ENCODE measurements at regions not wholly inside any gene's neighbourhood (a gene's known extent, or its start where the extent isn't known, plus 50 kb on each side); places are given as distances from the start of the nearest gene placed in this dataset.
"Not testable (repeated sequence)": the region's sequence is repeated elsewhere in the genome, so short reads cannot be mapped to it uniquely, and the experiment has no call there.

DNA sequence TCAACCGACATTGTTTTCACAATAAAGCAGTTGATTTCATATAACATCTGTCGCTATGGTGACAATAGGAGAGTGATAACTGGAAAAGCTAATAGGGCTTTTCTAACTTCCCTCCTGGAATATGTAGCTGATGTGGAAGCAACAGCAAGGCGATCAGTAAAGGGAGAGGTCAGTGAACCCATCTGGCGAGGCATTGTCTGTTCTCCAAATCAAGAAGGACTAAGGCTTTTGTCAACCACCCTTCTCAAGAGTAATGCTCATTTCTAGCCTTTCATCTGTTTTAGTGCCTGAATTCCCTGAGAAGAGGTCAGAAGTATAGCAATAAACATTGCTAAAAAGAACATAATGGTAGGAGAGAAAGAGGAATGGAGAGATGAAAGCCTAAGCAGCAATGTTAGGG is 201.3 kb downstream of the AKAP7 start:
- DNase-seq: no peak

DNA sequence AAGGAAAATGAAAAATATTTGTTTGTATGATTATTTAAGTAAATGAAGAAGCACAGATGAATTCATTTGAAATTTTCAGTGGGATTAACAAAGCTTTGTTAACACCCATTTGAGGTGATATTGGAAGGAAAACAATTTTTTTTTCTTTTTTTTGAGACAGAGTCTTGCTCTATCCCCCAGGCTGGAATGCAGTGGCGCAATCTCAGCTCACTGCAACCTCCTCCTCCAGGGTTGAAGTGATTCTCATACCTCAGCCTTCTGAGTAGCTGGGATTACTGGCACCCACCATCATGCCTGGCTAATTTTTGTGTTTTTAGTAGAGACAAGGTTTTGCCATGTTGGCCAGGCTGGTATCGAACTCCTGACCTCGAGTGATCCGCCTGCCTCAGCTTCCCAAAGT is 211.6 kb downstream of the AKAP7 start:
- not testable (repeated sequence) for DNase-seq

DNA sequence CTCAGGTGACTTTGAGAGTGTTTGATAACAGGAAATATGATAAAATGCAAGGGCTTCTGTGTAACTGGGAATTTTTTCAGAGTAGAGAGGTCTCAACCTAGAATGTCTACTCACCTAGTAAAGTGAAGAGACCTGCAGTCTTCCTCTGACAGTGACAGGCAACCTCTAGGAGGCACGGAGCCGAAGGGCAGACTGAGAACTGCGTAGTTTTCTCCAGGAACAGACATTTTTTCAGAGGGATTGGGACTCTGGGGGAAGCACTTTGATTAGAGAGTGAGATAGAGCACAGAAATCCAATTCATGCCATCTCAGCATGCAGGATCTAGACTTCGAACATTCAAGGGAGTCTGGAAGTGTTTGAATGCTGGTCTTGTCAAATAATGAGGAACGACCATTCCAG is 213.3 kb downstream of the AKAP7 start:
- no peak for DNase-seq

DNA sequence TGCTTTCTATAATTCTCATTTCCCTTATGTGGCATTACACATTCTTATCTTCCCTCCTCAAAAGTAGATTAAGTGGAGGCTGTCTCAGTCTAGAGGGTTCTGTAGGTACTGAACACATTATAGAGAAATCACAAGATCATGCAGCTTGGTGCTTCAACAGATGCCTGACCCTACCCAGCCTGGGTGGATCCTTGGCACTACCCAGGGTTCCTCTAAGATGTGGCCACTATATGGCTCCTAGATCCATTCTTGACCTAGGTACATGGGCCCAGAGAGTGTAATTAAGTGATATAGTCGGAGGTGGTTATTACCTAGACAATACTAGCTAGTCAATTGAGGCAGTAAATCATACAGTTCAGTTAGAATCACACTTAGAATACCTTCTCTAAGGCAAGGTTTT is 213.9 kb downstream of the AKAP7 start:
- no peak for DNase-seq

DNA sequence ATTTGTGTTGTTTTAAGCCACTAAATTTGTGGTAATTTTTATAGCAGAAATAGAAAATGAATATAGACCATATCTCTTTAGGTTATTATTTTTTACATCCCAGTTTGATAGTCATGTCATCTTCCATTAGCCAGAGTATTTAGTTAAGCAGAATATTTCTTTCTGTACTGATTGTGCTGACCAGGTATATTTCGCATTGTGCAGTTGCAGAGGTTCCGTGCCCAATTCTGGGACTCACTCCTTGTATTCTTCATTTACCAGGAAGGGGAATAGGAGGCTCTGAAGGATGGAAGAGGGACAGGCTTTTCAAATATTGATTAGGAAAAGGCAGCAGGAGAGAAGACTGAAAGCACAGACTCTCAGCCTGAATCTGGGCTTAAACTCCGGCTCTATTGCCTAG is 217.8 kb downstream of the AKAP7 start:
- DNase-seq: no peak

DNA sequence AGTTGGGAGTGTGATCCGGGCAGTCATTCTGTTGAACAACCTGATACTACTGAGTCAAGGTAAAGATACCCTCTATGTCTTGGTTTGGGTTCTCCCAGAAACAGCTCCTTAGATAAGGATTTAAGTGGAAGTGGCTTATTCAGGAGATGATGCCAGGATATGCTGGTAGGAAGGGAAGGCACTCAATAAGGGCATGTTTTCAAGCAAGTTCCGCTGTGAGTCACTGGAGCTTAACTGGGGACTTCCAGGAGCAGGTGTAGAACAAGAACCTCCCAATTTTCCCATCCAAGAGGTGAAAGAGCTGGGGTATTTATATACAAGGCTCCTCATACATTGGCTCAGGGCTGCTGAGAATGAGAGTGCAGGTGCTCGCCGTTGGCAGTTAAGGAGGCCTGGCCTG is 218.6 kb downstream of the AKAP7 start:
- no peak for DNase-seq

DNA sequence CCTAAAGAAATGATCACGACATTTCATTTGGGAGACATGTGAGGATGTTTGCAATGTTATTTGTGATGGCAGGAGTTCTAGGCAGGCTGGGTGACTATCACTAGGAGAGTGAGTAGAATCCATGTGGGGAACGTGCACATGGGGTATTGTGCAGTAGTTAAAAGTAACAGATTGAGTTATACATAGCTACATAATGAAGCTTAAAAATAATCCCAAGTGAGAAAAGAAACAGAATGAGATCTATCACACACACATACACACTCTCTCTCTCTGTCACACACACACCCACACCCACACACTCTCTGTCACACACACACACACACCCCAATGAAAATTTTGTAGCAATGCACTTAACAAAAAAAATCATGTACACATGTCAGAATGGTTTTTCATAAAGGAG is 218.7 kb upstream of the ARG1 start:
- DNase-seq: no peak

DNA sequence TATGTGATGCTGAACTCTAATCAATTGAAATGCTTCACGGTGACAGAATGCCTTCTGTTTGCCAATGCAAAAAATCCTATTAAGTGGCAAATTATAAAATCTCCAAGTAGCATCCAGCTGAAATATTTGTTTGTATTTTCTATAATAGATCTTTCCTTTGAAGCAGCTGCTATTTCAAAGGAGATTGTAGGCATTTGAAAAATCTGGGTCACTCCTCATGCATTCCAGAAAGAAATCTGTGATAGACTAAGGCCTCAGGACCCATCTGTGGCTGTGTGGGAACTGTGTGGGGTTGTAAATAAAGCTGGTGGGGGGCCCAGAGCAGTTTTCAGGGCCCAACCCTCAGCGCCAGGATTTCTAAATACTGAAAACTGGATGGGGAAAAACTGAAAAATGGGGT is 216.9 kb upstream of the ARG1 start:
- no peak for DNase-seq

DNA sequence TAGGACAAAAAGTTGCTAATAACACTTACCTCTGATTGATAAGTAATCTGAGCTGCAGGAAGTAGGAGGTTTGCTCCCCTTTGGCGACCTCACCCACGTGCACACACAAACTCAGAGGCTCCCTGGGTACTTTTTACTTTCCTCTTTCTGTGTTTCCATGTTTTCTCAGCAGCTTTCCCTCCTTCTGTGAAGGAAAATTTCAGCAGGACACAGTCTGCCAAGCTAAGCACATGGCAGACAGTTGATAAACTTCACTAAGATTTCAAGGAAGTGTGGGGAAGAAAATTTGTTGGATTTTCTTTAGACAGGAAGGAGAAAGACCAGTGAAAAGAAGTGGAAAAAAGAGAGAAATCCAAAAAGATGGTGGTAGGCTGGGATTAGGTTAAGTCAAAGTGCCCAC is 215.5 kb upstream of the ARG1 start:
- no peak for DNase-seq

DNA sequence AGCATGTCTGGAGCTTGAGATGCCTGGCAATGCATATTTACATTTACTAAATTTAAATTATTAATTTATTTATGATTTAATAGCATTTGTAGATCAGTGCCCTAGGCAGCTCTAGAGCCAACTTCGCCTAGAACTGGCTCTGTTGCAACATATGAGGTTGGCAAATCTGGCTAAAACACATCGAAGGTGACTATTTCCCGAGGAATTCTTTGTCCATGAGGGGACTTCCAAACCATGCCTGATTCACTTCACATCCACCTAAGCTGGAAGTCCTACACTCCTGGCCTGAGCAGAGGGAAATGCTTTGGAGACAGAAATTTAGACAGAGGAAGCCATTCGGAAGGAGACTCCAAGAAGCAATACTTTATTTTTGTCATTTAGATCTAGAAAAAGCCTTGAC is 211.0 kb upstream of the ARG1 start:
- no peak for DNase-seq

DNA sequence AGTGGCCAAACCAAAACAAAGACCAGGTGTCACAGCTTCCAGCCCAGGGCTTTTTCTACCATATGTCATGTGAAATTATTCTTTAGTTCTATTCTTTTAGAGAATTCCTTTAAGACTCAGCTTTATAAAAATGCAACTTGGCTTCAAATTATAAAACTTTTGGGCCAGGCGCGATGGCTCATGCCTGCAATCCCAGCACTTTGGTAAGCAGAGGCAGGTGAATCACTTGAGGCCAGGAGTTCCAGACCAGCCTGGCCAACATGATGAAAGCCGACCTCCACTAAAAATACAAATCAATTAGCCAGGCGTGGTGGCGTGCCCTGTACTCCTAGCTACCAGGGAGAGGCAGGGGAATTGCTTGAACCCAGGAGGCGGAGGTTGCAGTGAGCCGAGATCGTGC is 210.3 kb upstream of the ARG1 start:
- no peak for DNase-seq

DNA sequence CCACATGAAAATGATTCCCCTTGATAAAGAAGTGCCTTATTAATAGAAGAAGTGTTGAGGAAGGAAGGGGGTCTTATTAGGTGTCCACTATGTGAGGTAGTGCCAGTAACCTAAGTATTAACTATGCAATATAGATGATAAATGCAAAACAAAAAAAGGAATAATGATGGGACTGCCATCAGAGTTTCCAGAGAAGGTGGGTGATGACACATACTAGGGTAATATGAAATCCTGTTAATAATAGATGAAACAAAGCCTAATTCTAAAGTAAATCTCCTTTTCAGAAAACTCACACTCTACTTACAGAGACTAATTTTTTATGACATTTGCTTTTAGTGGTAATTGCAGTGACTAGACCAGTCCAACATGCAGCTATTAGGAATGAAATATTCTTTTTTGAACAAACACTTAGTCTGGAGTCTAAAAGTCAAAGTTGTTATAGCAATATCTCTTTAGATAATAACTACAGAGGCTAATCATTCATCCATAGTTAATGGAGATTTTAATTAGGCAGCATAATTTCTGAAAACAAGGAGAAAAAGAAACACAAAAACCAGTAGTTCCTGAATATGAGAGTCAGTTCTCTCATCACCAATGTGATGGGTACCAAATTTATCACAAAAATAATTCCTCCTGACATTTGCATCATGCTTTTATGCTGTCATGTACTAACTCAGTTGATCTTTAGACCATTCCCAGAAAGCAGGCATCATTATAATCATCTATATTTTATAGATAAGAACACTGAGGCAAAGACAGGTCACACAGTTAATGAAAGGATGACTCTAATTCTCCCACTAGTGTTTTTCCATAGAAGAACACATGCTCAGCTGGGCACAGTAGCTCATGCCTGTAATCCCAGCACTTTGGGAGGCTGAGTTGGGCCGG is 208.8 kb upstream of the ARG1 start:
- DNase-seq: no peak

DNA sequence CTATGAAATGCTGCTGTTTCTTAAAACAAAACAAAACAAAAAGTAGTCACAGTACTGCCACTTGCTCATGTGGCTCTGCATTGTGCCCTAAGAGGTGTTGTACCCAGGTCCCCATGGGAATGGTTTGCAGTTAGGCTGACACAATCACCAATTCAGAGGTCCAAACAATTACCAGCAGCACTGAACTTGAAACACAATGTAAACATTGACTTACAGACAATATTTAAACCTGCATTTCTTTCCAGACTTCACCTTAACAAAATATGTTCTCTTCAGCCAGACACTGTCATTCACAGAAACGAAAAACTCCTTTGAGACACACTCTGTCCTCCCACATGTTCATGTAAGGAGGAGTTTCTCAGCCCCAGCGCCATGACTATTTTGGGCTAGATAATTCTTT is 206.8 kb upstream of the ARG1 start:
- DNase-seq: no peak

DNA sequence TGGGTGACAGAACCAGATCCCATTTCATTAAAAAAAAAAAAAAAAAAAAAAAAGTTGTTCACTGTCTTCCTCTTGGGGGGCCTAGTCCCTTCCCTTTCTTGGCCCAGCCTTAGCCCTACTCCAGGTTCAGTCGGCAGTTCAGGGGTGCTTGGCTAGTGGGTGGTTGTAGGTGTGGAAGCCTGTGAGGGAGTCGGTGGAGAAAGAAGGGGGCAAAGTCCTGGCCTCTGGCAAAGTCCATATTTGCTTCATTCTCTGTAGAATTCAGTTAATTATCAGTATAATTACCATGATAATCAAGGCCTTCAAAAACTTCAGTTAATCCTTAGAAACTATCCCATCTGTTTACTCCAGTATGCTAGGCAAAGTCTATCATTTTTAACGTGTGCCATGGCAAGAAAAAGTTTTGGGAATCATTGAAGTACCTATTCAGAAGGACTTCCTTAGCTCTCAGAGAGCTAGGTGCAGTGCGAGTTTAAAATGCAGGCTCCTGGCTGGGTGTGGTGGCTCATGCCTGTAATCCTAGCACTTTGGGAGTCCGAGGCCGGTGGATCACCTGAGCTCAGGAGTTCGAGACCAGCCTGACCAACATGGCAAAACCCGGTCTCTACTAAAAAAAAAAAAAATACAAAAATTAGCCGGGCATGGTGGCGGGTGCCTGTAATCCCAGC is 205.7 kb upstream of the ARG1 start:
- no peak for DNase-seq

DNA sequence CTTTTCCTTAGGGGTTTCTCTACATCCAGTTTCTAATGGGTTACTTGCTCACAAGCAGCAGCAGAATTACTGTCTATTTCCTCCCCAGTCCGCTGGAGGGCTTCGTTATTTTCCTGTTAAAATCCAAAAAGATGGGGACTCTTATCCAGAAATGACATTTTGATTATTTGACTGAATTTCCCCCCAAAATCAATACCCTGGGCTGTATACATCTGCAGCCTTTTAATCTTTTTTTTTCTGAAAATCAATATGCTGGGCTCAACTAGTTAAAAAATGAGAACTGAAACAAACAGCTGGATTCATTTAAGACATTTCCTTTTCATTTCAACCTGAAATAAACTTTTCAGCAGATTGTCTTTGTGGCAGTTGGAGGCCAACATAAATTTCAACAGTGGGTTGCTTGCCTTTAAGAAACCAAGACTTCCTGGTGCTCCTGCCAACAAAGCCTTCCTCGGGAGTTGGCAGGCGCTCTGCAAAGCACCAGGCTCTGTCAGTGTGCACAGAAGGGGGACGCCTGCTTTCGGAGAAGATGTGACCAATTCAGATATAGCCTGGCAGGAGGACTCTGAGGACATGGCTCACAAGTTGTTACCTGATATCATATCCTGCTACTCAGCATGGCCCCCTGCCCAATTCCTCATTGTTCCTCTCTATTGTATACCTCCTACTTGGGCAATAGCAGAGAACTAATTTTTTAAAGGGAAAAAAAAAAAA is 204.7 kb upstream of the ARG1 start:
- no peak for DNase-seq

DNA sequence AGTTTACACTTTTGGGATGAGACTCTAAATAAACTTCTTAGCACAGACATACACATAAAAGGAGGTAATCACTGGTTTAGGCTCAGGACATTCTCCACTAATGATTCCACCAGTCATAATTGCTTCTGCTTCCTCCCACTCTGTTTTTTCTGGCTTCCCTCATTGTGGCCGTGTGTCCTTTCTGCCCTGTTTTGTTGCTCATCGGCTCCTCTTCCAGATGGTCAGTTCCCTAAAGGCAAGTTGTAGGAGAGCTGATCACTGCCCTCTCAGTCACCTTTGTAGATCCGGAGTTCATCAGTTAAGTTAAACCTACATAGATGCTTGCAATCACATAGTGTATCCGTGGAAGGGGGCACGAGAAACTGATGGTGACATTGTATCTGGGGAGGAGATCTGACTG is 200.5 kb upstream of the ARG1 start:
- no peak for DNase-seq

DNA sequence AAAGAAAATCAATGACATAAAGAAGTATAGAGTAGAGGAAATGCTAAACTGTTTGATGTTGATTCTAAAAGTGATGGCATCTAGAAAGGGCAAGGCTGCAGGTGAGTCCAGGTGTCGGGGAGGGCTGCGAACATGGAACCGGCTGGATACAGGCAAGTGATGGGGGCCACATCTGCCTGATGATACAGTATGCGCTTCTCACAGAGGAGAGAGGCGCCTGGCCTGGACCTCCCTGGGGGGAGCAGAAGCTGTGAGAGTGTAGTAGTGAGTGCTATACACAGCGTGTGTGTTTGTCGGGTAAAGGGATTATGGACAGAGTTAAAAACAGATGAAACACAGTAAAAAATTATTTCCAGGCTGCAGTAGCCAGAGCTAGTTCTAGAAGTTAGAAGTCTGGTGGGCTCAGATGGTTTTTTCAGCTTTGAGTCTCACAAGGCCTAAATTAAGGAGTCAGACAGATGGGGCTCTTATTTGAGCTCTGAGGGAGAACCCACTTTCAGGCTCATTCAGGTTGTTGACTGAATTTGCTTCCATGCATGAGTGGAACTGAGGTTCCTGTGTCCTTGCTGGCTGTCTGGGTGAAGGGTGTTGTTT is 195.8 kb upstream of the ARG1 start:
- no peak for DNase-seq

DNA sequence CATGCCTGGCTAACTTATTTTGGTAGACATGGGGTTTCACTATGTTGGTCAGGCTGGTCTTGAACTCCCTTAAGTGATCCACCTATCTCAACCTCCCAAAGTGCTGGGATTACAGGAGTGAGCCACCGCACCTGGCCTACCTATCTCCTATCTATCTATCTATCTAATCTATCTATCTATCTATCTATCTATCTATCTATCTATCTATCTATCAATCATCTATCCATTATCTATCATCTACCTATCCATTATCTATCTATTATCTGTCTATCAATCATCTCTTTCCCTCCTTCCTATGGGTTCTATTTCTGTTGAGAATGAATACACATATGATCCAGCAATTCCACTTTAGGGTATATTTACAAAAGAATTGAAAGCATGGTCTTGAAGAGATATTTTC is 194.2 kb upstream of the ARG1 start:
- DNase-seq: no peak

DNA sequence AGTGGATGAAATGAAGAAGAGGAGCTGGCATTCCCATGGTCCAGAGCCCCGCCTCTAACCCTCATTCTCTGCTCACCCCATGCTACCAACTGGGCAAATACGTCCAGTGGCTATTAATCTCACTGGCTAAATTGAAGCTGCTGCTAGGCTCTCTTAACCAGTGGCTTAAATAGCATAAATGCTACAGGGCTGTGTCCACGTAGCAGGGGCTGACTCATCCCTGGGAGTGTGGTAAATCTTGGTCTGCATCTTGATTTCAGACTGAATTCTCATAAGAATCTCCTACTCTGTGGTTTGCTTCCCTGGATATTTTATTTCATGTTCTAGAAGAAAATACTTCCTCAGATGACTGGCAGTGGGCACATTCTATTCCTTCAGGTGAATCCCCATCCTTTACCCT is 193.1 kb upstream of the ARG1 start:
- no peak for DNase-seq

DNA sequence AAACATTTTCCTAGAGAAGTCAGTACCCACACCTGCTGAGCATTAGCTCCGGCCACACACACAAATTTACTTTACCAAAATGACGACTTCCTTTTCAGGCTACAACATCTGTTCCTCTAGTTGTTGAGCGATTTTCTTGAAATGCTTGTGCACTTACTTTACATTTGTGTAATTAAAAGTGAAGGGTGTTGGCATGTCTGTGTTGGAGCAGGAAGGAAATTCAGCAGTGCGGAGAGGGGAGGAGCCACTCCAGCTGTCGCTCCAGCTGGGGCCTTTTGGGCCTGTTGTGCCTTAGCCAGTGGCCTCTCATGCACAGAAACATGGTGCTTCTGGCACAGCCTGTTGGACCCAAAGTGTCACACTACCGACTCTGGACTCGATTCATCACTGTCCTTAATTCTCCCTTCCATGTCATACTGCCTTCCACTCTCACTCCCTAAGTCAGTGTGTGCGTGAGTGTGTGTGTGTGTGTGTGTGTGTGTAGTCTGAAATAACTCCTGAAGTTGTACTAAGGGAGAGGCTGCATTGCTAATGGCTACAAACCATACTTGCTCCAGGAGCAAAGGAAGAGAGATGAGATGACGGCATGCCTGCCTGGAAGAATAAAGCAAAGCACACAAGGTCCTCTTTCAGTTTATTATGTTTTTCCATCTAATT is 191.8 kb upstream of the ARG1 start:
- no peak for DNase-seq

DNA sequence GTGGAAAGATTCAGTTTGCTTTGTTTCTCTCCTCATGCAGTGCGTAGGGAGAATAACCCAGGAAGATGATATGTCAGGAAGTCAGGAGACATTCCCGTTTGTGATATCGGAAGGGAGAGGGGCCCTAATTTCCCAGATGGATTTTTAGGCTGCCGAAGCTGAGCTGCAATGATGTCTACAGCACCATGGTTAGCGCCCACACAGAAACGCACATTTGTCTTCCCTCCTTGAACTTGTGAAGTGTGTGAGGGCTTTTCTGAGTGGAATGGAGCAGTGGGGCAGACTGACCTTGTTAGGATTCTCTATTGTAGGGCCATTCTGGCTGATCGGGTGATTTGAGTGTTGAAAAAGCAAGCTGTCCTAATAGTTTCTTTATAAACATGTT is 191.3 kb upstream of the ARG1 start:
- no peak for DNase-seq

DNA sequence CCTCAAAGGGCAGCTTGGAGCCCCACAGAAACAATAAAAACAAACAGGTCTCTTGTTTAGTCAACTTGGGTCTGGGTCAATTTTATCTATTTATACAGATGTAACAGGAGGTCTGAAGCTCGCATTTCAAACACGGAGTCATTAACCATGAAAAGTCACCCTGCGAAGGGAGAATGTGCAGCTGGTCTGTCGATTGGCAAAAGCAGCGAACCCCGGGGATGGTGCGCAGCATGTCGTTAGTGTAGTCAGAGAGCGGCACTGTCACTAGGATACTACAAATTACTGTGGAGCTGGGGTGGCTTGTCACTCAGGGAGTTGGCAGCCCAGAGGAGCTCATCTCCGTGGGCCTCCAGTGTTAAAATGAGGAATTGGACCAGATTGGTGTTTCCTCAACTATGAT is 190.4 kb upstream of the ARG1 start:
- DNase-seq: no peak
